Activated CD8-positive, alpha-beta memory T cell treated with anti-CD3 and anti-CD28 coated beads, Interleukin-2, amount 50 U/mL, for 1 hour (primary cell): ENCODE measurements at regions not wholly inside any gene's neighbourhood (a gene's known extent, or its start where the extent isn't known, plus 50 kb on each side); places are given as distances from the start of the nearest gene placed in this dataset.
"Not testable (repeated sequence)": the region's sequence is repeated elsewhere in the genome, so short reads cannot be mapped to it uniquely, and the experiment has no call there.

Experiments used
- DNase-seq: peaks from one replicate; pipeline ENCODE4 v3.0.0-alpha.2; 2020; ENCODE audit errors: extremely low read depth

DNA sequence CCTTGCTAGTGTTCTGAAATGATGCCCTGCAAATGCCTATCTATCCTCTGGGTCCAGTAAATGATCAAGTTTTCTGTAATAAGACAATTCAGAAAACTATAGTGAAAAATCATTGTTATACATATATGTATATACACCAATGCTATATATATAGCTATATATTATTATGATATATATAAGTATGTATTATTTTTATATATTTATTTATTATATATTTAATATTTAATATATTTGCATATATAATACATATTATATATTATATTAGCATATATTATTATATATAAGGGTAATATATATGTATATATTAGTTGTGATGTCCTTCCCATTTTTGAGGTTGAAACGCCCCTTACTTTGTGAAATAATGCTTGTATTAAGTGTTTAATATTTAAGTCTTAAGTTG lies 181.4 kb upstream of the CACNA2D1 start:
- no peak for DNase-seq

DNA sequence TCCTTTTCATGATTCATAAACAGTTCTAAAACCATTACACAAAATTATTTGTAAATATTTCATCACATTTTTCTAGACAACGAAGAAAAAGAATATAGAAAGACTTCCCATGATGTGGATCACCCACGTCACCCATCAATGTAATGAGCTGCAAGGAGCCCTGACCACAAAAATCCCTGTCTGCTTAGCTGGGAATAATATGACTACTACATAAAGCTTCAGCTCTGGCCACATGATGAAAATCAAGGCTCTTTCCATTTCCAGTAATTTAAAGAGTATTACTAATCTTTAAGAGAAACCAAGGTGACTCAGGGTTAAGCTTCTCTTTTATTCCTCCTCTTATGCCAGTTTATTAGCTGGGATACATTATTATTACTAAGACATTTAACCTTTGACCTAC lies 180.8 kb upstream of the CACNA2D1 start:
- DNase-seq: no peak

DNA sequence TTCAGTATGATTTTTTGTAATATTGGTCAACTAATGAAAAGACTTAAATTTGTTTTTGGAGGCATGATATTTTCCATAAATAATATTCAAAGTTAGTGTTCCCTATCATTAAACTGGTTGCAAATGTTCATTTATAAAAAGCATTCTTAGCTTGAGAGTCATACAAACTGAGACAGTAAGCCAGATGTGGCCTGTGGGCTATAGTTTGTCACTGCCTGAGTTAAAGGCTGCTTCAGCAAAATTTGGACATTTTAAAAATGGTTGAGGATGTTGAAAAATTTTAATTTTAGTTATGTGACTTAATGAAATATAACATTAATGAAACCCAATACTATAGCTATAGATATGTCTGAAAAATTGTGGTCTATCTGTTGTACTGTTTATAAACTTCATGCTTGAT lies 180.2 kb upstream of the CACNA2D1 start:
- DNase-seq: no peak

DNA sequence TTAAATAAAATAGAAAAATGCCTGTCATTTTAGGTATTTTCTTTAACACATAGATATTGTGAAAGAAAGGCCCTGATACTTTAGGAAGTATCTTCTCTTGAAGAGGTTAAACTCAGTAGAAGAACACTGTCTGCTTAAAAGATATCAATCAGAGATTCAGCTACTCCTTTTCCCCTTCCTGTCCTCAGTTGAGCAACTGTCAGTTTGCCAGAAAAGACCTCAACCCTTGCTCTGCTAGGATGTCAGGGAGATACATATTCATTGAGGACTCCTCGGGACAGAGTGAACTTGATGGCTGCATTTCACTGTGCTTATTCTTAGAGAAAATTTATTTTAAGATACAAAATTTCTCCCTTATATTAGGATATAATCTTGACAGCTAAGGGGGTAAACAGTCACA lies 173.6 kb upstream of the CACNA2D1 start:
- DNase-seq: no peak

DNA sequence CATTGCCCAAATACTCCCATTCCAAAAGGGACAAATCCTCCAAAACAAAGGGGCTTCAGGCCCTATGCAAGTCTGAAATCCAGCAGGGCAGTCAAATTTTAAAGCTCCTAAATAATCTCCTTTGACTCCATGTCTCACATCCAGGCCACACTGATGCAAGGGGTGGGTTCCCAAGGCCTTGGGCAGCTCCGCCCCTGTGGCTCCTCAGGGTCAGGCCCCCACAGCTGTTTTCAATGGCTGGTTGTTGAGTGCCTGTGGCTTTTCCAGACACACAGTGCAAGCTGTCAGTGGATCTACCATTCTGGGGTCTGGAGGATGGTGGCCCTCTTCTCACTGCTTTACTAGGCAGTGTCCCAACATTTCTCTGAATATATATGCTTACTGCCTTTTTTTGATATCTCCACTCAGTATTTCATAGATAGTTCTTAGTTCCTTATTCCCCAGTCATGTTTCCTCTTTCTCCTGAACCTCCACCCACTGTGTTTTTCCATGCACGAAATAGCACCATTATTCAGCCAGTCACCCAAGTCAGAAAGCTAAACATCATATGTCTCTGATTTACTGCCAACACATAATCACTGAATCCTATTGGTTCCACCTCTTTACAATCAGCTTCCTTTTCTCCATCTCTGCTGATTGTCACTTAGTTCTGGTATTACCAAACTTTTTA lies 172.6 kb upstream of the CACNA2D1 start:
- DNase-seq: no peak

DNA sequence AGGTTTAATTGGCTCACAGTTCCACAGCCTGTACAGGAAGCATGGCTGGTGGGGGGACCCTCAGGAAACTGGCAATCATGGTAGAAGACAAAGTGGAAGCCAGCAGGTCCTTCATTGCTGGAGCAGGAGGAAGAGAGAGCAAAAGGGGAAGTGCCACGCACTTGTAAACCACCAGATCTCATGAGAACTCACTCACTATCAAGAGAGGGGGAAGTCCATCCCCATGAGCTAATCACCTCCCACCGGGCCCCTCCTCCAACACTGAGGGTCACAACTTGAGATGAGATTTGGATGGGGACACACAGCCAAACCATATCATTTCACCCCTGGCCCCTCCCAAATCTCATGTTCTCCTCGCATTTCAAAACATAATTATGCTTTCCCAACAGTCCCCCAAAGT lies 171.9 kb upstream of the CACNA2D1 start:
- DNase-seq: no peak

DNA sequence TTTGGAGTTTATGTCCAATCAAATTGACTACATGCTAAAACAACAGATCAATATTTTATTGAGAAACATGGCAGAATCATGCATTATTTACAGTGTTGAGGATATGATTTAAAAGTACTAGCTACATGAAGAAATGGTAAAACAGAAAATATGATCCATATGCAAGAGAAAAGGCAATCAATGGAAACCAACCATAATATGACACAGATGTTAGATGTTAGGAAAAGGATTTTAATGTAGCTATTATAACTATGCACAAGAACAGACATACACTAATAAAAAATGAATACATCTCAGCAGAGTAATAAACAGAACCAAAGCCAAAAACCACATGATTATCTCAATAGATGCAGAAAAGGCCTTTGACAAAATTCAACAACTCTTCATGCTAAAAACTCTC lies 166.2 kb upstream of the CACNA2D1 start:
- DNase-seq: no peak

DNA sequence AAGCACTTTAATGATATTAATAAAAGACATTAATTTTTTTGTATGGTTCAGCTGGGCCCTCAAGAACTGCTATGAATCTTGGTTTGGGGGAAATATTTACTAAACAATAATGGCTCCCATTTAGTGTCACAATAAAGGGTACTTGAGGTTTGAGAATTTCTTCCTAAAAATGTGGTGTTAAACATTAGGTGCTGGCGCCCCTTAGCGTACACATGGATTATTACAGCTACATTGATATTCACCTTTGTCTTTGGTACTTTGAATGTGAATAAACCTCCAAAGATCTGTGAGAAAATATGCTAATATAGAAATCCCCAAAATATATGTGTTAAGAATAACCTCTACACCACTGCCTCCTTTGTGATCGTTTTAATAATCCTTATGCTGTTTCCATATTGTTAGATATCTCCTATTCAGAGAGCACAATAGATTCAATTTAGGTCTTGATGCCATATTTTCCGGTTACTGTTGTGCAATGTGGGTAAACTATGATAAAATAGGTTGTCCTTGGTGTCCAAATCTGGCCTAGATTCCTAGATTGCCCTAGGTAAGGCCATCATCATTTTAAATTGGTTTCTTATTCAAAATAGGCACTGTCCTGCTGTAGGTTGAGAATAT lies 161.8 kb upstream of the CACNA2D1 start:
- no peak for DNase-seq

DNA sequence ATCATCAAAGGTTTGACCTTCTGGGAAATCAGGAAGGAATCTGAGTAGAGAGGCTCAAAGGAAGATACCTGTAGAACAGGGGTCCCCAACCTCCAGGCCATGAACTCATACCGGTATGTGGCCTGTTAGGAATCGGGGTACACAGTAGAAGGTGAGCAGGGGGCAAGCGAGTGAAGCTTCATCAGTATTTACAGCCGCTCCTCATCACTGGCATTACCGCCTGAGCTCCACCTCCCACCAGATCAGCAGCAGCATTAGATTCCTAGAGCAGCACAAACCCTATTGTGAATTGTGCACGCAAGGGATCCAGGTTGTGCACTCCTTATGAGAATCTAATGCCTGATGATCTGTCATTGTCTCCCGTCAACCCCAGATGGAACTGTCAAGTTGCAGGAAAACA lies 158.5 kb upstream of the CACNA2D1 start:
- DNase-seq: no peak

DNA sequence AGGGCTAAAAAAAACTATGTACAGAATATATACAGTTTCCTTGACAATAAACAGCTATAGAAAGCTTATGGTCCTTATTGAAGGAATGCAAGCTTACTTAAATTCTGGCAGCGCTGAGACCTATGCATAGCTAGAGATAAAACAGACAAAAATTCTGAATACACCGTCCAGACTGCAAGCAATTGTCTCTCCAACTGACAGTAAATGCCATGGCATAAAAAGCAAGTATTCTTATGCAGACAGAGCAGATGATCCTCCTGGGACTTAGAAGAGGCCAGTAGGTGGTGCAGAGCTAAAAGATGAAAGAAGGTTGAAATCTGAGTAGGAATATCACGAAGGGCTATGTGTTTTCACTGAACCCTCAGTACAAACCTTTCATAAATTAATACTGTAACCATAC lies 157.0 kb upstream of the CACNA2D1 start:
- no peak for DNase-seq

DNA sequence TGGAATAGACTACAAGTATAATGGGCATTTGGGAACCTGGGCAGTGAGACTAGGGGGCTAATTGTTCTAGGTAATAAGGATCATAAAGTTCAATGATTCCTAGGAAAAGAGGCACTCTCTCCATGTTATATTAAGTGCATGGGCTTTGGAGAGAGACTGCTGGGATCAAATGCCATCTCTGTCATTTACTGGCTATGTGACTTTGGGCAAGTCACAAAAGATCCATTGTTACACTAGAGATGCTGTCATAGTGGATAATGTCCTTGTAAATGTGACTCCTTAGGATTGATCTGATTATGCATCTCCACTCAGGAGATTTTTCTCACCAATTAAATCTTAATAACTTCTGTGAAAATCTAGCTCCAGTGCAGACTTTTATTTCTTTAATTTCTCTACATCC lies 156.3 kb upstream of the CACNA2D1 start:
- no peak for DNase-seq

DNA sequence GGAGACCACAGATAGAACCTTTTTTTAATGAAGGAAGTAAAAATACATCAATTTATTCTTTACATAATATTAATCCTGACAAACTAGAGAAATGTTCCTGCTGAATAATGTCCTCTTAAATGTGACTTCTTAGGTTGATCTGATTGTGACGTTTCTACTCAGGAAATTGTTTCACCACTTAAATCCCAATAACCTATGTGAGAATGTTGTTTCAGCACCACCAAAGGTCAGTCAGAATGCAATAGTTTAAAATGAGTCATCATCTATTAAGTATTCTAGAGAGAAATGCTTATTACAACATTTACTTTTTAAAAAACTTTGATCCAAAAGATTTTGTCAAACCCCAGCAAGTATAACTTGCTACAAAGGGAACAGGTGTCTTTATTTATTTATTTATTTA lies 155.4 kb upstream of the CACNA2D1 start:
- no peak for DNase-seq

DNA sequence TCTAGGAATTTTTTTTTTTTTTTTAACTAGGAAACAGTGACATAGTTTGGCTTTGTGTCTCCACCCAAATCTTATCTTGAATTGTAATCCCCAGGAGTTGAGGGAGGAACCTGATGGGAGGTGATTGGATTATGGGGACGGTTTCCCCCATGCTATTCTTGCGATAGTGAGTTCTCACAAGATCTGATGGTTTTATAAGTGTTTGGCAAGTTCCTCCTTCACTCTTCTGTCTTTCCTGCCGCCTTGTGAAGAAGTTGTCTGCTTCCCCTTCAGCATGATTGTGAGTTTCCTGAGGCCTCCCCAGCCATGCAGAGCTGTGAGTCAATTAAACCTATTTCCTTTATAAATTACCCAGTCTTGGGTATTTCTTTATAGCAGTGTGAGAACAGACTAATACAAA lies 152.2 kb upstream of the CACNA2D1 start:
- not testable (repeated sequence) for DNase-seq

DNA sequence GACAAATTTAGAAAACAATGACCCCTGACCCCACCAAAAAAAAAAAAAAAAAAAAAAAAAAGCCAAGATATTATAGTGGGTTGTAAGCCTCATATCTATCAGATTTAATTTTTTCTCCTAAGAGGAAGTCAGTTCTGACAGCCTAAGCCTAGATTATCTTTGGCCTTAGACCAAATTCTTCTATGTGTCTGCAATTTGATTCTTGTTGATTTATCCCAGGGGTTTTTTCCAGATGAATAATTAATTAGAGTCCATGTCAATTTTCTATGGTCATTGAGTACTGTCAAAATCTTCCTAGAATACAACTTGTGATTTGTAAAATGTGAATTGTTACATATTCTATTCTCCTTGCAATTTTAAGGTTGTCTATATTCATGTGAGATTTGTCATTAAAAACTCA lies 151.6 kb upstream of the CACNA2D1 start:
- no peak for DNase-seq

DNA sequence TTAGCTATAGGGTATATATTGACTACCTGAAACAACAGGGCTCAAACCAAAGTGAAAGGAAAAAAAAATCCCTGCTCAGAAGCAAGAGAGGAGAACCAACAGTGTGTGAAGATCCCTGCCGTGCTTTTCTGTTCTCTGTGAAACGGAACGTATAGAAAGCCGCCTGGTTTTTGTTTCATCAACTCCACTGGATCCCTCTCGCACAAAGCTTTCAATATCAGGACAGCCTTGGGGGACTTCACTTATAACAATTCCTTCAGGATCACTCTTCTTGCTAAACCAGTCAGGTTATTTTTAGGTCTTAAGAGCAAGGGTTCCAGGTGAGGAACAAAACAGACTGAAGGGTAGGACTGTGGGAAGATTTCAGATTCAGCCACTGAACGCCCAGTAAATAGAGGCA lies 151.1 kb upstream of the CACNA2D1 start:
- no peak for DNase-seq

DNA sequence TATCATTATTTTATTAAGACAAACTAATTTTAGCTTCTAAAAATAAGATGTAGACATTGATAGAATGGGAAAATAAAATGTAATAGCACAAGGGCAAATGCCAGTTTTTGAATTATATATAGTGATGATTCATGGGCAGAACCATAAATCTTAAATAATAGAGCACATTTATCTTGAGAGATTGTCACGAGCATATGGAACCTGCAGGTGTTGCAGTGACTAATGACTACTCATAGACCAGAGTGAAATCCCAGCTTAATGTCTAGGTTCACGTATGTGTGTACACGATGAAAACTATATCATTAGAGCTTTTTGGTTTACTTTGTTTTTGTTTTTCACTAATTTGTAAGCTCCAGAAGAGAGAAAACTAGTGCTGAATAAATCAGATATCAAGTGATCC lies 150.2 kb upstream of the CACNA2D1 start:
- DNase-seq: no peak

DNA sequence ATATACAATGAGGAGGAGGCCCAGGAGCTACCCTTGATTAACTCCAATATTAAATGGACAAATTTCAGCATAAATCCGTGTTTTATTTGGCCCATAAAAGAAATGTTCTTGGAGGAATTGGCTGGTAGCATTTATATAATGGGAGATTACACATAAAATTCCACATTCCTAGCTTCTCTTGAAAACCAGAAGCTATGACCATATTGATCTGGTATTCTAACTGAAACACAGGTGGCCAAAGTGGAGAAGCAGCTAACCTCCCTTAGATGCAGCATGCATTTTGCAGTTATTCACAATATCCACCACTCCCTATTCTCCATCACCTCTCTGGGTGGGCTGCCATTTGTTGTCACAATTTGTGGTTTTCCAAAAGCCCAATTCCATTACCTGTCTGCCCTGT lies 148.8 kb upstream of the CACNA2D1 start:
- no peak for DNase-seq

DNA sequence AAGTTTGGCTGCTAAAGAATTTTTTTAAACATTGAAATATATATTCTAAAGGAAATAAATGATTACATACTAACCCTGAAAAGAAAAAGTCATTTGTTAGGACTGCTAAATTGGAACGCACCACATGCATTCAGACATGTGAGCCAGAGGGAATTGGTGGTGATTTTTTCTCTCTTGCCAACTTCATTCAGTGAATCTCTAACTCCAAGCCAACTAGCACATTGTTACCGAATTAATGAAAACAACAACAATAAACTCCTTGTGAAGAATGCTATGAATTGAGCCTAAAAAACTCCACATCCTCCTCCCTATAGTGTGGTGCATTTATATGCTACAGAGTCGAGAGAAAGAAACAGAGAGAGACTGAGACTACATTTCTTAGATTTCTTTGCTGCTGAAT lies 135.5 kb upstream of the CACNA2D1 start:
- DNase-seq: no peak

DNA sequence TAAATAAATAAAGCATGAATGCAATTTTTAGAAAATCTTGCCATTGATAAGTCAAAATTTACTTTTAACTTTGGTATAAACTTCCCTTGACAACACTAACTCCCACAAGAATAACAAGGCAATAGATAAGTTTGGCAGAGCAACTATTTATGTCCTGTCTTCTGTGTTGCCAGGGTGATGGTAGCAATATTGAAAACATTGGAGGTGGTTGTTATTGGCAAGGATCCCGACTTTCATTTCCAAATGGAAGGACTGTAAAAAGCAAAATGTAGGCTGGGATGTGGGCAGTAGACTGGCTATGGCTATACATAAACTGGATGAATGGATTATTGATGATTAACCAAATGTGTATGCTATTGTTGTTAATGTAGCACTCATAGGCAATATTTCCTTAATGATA lies 134.9 kb upstream of the CACNA2D1 start:
- no peak for DNase-seq

DNA sequence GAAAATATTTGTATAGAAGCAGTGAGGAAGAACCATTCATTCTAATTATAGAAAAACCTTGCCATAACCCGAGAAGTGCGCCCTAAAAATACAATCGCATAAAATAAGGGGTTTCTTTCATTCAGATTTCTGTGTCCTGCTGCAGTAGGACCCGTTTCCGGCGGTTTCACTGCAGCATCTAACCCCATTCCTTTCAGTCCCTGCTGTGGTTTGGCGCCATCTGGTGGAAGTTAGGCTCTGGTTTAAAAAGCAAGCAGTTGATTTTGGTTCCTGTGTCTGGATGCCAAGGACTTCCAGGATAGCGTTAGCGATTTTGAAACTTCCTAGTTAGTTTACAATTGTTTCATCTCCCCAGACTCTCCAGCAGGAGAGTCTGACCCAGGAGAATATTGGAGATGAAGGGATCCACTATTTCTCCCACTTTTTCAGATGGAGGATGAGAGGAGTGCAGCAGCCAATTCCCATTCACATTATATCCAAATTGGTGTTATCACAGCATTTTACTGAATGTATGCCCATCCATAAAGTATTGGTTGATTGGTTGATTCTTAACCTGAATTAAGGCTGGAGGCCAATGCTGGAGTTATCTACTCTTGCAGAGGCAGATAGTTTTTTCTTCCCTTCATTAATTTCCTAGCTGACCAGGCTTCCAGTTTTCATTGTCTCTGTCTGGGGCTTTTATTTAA lies 128.8 kb upstream of the CACNA2D1 start:
- peak; percentile 4 for DNase-seq

DNA sequence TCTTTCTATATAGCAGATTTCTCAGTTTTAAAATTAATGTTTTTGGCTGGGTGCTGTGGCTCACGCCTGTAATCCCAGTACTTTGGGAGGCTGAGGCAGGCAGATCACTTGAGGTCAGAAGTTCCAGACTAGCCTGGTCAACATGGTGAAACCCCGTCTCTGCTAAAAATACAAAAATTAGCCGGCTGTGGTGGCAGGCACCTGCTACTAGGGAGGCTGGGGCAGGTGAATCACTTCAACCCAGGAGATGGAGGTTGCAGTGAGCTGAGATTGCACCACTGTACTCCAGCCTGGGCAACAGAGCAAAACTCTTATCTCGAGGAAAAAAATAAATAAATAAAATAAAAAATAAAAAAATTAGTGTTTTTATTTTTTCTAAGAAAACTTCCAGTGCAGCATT lies 127.5 kb upstream of the CACNA2D1 start:
- not testable (repeated sequence) for DNase-seq

DNA sequence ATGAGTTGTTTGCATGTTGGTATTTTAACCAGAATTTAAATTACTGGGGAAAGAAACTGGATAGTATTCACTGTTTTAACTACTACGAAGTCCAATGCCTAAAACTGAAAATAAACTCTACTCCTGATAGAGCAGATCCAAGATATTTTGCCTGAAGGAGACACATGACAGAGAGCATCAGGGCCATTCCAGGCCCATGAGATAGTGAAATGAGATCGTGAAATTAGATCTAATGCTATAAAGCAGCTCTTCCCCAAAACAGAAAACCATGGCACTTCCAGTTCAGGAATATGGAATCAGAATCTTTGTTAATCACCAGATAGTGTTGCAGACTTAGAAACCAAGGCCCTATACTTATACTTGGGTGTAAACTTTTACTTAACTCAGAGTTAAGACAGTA lies 124.3 kb upstream of the CACNA2D1 start:
- DNase-seq: no peak

DNA sequence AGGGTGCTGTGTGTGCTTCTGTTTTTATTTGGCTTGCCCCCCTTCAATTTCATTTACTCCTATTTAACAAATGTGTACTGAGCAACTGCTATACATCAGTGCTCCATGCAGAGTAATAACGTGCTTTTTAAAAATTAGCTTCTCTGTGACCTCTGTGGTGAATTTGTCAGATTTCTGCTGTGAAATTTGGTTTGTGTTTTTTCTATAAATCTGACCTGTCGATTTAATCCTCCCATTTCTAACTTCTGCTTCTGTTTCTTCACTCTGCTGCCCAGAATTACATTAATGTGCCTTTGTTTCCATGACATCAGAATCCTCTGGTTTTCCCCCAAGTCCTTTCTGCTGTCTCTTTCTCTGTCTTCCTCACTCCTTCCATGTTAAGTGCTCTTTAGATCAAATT lies 123.8 kb upstream of the CACNA2D1 start:
- no peak for DNase-seq

DNA sequence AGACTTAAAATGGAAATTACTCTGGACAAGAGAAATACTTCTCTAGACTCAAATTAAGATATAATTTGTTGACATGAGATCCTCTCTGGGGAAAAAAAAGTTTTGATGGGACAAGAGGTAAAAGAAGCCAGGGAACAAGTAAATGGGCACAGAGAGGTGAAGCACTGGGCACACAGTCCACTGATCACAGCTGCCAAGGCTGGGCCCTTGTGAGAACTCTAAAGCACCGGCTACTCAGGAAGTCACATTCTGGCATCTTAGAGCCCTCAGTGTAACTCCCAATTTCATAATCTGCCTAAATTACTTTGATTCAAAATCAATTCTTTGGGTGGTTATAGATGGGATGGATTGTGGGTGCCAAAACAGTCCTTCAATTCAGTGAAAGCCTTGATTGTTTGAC lies 123.2 kb upstream of the CACNA2D1 start:
- DNase-seq: no peak
